GM21825 (cell line): ENCODE measurements at regions not wholly inside any gene's neighbourhood (a gene's known extent, or its start where the extent isn't known, plus 50 kb on each side); places are given as distances from the start of the nearest gene placed in this dataset.
"Not testable (repeated sequence)": the region's sequence is repeated elsewhere in the genome, so short reads cannot be mapped to it uniquely, and the experiment has no call there.

ENCODE experiments used
- ATAC-seq: cut with Tn5 transposase; IDR thresholded peaks from one replicate; pipeline ENCODE4 v1.9.1; 2021; ENCODE audit warnings: mild to moderate bottlenecking, moderate library complexity; ENCODE audit not compliant: unreplicated experiment

DNA sequence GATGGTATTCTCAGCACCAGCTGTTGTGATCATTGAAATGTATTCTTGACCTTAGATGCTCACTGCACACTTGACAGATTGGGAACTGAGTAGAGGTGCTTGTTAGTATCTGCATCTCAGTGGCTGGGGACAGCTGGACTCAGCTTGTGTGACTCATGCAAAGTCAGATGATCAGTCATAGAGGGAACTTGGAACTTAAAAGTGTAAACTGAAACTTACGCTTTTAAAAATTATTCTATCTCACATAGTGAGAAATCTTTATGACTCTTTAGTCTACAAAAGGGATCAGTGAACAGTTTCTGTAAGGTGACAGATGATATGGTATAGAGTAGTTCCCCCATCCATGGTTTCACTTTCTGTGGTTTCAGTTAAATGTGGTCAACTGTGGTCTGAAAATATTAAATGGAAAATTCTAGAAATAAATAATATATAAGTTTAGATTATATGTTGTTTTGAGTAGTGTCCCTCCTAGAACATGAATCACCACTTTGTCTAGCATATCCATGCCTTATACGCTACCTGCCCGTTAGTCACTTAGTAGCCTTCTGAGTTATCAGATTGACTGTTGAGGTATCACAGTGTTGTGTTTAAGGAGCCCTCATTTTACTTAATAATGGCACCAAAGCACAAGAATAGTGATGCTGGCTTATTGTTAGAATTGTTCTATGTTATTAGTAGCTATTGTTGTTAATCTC lies 135.6 kb upstream of the ZNF658 start:
- ATAC-seq = peak; percentile 99

DNA sequence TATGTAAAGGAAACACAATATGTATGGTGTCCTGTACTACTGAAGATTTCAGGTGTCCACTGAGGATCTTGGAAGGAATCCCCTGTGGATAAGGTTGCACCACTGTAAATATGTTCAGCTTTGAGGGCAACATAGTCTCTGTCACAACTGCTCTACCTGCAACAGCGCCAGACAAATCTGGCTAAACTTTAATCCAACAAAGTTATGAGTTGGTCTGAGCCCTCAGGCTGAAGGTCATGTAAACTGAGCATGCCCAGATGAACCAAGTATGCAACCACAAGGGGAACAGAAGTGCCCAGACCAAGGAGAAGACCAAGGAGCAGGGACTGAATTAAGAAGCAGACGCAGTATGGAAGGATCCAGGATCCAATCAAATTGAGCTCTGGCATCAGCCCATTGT lies 135.0 kb upstream of the ZNF658 start:
- ATAC-seq = not testable (repeated sequence)

DNA sequence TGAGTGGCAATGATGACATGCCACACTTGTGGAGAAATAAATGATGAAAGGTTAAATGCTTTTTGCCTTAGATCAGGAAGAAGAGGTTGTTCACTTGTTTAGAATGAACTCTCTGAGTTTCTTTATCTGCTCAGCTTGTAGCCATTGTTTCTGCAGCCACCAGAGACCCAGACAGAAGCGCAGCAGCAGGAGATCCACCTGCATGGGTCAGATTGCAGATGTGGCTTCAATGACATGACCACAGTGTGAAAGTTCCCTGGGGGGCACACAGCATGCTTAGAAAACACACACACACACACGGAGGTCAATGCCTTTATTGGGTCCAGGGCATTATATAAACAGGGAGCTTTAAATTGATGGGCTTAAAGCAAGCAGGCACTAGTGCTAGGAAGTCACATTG lies 129.0 kb upstream of the ZNF658 start:
- ATAC-seq = not testable (repeated sequence)

DNA sequence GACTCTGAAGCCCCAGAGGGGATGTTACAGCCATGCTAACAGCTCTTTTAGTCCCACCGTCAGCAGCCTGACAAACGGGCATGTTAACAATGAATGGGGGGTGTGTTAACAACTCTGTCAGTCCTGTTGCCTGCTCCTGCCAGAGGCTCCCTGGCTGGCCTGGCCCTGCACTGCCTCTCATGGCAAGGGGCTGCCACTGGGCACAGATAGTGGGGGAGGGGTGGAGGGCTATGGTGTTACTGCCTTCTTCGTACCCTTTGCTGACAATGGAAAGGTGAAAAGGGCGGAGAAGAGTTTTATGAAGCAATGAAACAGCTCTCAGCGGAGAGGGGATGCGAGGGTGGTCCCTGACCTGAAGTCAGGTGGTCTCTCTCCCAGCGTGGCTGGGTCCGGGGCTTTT lies 125.9 kb upstream of the ZNF658 start:
- ATAC-seq = not testable (repeated sequence)

DNA sequence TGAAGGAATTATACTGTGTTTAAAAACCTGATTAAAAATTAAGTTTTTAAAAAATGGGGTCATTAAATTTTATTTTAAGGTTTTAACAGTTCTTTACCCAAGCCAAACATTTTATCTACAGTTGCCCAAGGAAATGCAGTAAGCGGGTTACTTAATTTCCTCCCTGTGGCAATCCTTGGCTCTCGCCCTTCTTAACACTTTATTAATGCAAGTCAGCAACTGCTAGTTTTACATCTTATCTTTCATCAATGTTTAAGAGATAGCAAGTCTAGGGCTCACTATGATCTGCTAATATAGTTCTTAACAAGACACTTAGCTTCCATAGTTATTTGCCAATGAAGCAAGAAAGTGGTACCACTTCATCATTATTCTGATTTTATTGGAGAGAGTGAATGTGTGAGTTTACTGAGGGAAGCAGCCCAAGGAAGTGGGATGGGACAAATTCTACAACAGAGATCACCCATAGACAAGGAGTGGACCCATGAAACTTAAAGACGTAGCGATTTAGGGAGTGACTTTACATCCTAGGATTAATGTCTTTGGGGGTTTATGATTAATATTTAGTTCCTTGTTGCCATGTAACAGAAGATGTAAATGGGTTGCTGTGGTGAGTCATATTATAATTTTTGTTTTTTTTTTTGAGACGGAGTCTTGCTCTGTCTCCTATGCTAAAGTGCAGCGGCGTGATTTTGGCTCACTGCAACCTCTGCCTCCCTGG lies 120.4 kb upstream of the ZNF658 start:
- ATAC-seq = not testable (repeated sequence)

DNA sequence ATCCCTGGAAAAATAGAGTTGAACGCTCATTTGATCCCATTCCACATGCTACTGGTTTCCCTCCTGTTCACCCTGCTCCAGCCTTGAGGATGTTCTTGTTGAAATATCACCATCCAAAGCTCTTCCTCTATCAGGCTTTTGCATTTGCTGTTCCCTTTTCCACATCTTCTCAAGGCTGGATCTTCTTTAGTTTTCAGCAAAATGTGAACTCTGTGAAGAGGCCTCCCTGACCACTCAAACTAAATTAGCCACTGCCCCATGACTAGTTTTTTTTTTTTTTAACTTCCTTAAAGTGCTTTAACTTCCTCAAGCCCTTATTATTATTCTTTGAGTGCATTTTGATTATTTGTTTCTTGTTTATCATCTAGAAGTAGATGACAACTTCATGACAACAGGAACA lies 119.3 kb upstream of the ZNF658 start:
- ATAC-seq = not testable (repeated sequence)

DNA sequence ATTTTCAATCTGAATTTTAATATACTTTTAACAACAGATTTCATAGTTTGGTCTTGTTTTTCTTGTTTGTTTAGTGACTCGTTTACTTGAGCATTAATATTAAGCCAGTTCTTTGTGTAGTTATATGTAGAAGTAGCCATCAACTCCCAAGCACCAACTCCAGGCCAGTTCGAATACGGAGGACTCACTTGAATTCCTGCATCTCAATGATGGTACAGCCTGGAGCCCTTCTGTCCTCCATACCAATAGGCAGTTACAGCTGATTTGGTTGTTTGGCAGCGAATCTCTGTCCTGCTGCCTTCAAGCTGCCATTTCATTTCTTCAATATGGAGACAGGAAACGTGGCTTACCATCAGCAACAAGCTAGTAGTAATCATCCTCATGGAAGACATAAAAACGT lies 118.5 kb upstream of the ZNF658 start:
- ATAC-seq = not testable (repeated sequence)

DNA sequence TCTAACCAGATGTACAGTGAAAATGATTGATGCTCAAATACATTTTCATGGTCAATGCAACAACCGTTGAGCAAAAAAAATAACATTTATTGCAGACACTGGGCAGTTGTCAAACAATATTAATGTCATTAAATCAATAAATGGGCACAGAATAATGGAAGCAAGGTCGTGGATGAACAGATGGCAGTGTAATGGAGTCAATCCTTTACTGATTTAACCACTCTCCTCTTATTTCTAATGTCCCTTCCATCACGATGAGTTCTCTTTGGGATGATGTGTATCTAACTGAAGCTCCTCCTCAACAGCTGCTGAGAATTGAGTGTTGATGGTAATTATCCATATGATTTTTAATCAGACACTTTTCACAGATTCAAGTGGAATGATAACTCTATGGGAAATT lies 114.9 kb upstream of the ZNF658 start:
- ATAC-seq = not testable (repeated sequence)

DNA sequence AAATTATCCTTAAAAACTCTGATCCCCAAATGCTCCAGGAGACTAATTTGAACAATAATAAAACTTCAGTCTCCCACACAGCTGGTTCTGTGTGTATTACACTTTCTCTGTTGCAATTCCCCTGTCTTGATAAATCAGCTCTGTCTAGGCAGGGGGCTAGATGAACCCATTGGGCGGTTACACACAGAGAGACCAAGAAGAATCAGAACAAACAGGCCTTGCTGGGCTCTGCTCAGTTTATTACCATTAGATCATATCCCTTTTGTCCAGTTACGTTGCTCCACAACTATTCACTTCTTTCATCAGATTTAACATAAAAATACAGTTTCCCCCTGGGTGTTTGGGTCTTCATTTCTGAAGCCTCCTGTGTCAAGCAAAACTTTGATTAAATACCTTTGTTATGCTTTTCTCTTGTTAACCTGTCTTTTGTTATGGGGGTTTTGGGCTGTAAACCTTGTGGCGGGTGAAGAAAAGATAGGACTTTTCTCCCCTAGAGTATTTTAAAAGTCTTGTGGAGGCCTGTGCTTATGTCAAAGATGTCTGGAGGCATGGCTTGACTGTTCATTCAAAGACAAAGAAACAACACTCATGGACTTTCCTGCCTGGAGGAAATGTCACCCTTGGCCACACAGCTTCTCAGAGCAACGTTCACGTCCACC lies 109.3 kb upstream of the ZNF658 start:
- not testable (repeated sequence) for ATAC-seq

DNA sequence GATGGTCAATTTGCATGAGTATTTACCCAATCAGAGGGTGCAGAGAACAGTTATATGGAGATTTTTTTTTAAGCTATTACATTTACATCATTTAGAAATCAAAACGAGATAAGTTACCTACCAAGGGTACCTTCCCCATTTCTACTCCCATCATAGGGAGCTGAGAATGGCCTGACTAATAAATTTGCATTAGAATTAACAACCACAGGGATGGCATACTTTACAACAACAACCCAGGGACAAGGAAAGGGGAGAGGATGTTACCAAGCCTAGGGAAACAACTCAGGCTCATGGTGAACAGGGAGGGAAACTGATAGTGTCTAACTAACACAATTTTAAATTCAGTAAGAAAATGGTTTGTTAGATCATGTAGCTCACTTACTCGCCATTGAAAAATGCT lies 105.8 kb upstream of the ZNF658 start:
- not testable (repeated sequence) for ATAC-seq

DNA sequence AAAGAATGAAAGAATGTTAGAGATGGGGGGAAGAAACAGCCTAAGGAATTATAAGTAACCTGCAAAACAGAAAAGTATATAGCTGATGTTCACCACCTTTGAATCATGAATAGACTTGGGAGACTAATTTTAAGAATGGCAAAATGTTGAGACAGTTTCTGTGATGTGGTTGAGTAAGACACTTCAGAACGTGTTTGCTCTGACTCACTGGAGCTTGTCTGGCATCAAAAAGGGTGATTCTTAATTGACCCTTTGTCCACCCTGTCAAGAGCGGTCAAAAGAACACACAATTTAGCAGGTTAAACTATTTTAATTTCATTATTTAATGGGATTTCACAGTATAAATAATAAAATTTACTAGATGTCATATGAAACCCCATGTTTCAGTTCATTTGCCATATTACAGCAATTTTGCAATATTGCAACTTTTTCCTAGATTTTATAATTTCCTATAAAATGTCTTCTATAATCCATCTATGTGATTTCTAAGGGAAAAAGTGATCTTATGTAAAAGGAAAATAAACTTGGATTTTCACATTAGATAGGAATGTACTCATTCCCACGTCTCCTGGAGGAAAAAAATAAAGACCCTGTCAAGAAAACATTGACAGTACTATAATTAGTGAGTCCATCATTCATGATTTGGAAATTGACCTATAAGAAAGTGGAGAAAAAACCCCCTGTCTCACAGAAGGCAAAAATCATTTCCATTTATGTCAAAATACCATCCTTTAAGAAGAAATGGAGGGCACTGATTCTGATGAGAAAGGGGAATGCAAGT lies 104.6 kb upstream of the ZNF658 start:
- not testable (repeated sequence) for ATAC-seq

DNA sequence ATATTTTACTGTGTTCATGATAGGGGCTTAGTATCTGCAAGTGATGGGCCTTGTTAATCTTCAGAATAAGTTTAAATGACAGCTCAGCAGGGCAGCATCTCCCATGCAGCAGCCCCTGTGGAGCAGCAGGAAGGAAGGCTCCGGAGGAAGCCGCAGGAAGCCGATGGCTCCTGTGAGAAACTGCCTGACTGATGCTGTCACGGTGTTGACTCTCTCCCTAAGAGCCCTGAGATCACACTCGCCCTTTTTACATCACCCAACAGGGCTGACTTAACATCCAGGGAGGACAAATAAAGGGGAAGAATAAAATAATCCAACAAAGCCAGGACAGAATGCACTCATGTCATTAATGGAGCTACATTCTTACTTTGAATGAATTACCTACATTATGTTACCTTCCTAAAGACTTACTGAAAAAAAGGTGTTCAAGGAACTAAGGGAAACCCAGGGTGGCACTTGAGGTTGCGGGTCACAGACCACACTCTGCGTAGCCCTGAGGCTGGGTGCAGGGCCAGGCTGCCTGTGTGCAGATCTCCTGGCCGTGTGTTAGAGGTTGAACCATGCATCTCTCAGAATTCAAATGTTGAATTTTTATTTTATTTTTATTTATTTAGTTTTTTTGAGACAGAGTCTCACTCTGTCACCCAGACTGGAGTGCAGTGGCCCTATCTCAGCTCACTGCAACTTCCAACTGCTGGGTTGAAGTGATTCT lies 102.5 kb upstream of the ZNF658 start:
- ATAC-seq = not testable (repeated sequence)

DNA sequence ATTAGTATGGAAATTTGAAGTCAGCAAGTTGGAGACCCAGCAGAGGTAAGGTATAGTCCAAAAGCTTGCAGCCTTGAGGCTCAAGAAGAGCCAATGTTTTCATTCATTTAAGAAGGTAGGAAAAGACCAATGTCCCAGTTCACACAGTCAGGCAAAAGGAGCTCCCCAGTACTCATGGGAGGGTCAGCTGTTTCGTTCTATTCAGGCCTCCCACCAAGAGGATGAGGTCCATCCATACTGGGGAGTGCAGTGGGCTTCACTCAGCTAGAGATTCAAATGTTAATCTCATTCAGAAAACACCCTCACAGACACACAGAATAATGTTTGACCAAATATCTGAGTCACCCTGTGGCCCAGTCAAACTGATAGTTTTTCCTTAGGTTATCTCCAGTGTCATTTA lies 96.9 kb upstream of the ZNF658 start:
- not testable (repeated sequence) for ATAC-seq

DNA sequence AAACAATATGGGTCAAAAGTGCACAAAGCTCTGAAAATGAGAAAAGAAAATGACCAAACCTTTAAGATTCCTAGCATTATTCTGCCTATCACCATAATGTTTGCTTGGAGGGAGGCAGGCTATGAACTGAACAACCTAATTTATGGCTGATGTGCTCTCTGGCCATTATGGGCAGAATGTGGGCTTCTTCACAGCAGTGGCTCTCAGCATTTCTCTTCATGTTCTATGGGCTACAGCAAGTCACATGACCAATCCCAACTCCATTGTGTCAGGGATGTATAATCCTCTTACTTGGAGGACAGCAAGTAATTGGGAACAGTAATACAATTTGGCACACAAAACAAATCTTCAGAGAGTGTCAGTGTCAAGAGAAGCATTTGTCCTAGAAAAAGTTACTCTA lies 90.3 kb upstream of the ZNF658 start:
- not testable (repeated sequence) for ATAC-seq

DNA sequence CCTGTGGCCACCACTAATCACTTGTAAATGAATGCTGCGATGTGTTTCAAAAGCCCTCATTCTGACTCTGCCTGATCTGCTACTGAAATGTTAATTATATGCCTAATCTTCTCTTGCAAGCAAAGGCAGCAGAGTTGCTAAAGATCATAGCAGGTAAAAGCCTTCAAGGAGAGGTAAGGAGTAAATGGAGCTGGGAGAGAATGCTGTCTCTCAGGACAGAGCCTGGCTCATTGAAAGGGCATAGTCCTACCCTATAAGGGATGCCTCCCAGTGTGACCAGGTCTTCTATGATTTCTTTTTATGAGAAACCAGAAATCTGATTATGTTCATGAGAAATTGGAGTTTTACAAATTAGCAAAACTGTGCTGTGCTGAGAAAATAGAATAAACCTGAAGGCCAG lies 88.2 kb upstream of the ZNF658 start:
- ATAC-seq = not testable (repeated sequence)

DNA sequence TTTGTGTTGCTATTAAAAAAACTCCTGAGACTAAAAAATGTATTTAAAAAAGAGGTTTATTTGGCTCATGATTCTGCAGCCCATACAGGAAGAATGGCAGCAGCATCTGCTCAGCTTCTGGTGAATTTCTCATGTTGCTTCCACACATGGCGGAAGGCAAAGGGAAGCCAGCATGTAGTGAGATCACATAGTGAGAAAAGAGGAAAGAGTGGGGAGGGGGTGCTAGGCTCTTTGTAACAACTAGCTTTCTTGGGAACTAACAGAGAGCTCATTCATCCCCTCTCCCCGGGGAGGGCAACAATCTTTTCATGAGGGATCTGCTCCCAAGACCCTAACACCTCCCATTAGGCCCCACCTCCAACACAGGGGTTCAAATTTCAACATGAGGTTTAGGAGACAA lies 87.6 kb upstream of the ZNF658 start:
- not testable (repeated sequence) for ATAC-seq

DNA sequence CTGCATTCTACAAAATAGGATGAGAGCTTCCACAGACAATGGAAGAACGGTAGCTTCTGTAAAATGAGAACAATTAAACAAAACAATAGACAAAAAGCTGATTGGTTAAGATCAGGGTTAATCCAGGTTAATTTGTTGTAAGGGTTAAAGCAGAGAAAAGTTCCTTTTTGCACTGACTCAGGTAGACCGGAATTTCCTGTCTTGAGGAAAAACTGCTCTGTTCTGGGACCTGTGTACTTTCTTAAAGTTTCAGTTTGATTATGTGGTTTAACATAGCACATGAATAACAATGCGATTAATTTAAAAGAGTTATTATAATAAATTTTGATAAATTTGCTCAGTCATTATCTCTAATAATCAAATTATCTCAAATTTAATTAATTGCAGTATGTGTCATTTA lies 86.5 kb upstream of the ZNF658 start:
- not testable (repeated sequence) for ATAC-seq

DNA sequence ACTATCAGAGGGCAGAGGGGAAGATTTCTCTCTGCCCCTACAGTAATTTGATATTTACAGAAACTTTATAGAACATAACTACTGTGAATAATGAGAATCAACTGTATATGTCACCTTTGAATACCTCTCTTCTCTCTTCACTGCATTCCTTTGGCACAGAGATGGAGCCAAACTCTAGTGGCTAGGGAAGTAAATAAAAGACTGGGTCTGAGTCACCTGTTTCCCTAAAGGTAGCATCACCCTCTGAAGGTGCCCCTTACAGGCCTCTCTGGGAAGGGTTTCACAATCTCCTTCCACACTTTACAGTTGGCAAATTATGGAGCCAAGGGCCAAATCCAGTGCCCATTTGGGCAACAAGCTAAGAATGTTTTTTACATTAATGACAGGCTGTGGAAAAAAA lies 81.0 kb upstream of the ZNF658 start:
- not testable (repeated sequence) for ATAC-seq

DNA sequence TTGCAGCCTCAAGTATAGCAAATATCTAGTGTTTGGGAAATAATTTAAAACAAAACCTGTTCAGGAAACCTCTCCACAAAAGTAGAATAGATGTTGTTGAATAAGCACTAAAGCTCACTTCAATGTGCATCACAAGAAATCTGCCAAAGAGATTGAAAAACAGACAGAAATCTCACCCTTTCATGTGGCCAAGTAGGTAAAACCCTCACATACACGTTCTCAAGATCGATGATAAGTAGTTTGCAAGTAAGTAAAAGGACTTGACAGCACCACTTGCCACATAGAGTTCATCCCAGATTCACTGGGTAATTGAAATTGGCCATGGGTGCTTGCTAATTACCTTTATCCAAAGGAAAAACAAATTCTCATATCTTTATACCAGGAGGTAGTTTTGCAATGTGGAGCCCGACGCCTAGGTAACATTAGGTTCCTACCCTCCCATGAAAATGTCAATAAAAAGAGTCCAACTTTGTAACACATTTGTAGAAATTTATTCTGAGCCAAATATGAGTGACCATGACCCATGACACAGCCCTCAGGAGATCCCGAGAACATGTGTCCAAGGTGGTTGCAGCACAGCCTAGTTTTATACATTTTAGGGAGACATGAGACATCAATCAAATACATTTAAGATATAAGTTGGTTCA lies 80.4 kb upstream of the ZNF658 start:
- not testable (repeated sequence) for ATAC-seq

DNA sequence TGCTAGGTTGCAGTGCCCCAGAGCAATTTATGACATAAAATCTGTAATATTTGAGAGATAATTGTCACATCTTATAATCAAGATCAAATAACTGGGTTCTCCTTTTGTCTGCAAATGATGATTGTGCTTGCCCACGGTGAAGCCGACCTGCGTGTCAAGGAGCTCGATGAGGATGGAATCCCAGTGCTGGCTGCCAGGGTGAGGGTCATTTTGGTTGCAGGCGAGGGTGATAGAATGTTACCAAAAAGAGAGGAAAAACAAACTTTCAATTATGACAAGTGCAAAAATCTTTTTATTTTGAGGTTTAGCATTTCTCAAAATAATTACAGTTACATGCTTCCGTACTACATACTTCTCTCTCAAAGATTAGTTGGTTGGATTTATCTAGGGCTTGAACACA lies 76.4 kb upstream of the ZNF658 start:
- not testable (repeated sequence) for ATAC-seq
